GM10266 (cell line): ENCODE measurements at regions not wholly inside any gene's neighbourhood (a gene's known extent, or its start where the extent isn't known, plus 50 kb on each side); places are given as distances from the start of the nearest gene placed in this dataset.
"Not testable (repeated sequence)": the region's sequence is repeated elsewhere in the genome, so short reads cannot be mapped to it uniquely, and the experiment has no call there.

Experiments
- DNase-seq: peaks from one replicate; pipeline ENCODE4 v3.0.0; 2012; ENCODE audit errors: extremely low spot score
- CTCF ChIP-seq: IDR thresholded peaks from 2 replicates; pipeline ENCODE4 v1.5.1; 2012; ENCODE audit warnings: mild to moderate bottlenecking, low read depth; ENCODE audit not compliant: control insufficient read depth, insufficient read depth; ENCODE audit errors: missing control alignments

- TF ChIP-seq CTCF: no peak
- no peak for DNase-seq
These were observed 452.4 kb upstream of the C16orf82 start for GRCh38 chr16:26614237-26614841.

GRCh38 chr16:26623442-26623841 is 443.3 kb upstream of the C16orf82 start:
- no peak for TF ChIP-seq CTCF
- DNase-seq: no peak

- no peak for TF ChIP-seq CTCF
- no peak for DNase-seq
These were observed 438.8 kb upstream of the C16orf82 start for GRCh38 chr16:26627958-26628357.

DNA sequence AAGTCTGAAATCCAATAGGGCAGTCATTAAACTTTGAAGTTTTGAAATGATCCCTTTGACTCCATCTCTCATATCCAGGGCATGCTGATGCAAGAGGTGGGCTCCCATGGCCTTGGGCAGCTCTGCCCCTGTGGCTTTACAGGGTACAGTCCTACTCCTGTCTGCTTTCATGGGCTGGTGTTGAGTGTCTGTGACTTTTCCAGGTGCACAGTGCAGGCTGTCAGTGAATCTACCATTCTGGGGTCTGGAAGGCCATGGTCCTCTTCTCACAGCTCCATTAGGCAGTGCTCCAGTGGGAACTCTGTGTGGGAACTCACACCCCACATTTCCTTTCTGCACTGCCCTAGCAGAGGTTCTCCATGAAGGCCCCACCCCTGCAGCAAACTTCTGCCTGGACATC is 435.4 kb upstream of the C16orf82 start:
- DNase-seq: not testable (repeated sequence)

DNA sequence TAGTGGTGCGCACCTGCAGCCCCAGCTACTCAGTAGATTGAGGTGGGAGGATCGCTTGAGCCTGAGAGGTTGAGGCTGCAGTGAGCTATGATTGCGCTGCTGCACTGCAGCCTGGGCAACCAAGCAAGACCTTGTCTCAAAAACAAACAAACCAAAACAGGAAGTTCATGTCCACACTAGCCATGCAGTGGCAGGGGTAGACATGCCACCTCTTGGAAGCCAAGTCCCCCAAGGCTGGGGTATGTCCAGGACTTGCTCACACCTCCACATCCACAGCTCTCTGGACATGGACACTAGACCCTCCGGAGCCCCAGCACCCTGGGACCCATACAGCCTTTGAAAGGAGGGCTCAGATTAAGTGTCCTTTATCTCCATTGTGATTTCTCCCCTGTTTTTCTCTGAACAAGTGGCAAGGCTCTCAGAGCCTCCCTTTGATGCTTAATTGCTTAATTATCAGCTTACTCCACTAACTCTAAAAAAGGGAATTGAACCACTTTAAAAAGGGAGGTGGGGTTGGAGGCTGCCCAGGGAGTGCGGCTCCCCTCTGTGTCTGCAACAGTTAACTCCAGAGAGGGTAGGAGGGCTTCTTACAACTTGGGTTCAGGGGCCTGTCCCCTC is 424.6 kb upstream of the C16orf82 start:
- DNase-seq: no peak
- TF ChIP-seq CTCF: no peak

DNA sequence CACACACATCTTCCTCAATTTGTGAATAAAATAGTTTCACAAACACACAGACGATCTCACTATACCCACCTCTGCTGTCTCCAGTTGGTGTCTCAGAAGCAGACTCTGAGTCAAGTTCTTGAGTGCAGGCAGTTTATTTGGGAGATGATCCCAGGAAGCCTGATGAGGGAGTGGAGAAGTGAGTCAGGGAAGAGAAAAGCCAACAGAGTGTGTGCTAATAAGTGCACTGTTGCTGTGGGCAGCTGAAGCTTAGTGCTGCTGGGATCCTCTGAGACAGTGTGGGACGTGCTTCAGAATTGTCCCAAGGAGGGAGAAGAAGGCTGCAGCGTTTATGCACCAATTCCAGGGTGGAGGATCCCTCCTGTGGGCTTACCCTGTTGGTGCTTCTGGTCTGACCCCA is 423.2 kb upstream of the C16orf82 start:
- no peak for TF ChIP-seq CTCF
- no peak for DNase-seq

- TF ChIP-seq CTCF: no peak
- DNase-seq: no peak
These were observed 421.7 kb upstream of the C16orf82 start for GRCh38 chr16:26644912-26645543.

DNA sequence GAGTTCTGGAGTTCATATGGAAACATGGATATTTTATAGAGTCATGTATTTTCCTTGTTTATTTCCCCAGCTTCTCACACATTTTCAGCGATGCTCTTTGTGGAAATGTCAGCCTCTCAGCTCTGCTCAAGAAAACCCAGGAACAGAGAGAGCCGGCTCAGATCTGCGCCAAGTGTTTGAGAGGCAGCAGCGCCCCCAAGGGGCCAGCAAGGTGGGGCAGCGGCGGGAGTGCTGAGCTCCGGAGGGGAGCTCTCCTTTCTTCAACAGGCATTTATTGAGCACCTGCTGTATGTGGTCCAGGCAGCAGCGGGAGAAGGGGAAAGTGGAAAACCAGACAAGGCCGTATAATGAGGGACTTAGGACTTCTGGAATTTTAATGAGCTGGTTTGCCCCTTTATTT is 421.1 kb upstream of the C16orf82 start:
- peak; percentile 43 for TF ChIP-seq CTCF
- DNase-seq: no peak
